HG03460 (cell line): ENCODE measurements at regions not wholly inside any gene's neighbourhood (a gene's known extent, or its start where the extent isn't known, plus 50 kb on each side); places are given as distances from the start of the nearest gene placed in this dataset.
A peak's percentile ranks its signal among the peaks of the same experiment; 100 is the strongest.

Source experiments
- ATAC-seq: cut with Tn5 transposase; IDR thresholded peaks from one replicate; pipeline ENCODE4 v1.9.1; 2021; ENCODE audit not compliant: unreplicated experiment

- no peak for ATAC-seq
Observed at GRCh38 chr9:75408391-75408790, 320.1 kb downstream of the OSTF1 start.

DNA sequence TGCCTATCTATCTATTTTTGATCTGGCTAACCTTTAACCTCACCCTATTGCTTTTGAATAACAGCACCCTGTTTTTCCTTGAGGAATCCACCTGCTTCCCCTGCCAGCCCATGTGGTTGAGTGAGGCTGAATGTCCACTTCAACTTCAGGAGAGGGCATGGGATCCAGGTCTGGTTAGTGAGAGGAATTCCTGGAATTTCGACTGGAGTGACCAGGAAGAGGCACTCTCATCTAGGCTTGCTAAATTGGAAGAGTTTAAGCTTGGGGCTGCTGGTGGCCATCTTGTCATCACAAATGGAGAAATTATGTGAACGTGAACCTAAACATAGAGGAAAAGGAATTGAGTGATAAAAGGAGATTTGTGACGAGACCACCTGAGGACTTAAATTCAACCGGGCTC, 322.1 kb downstream of the OSTF1 start:
- ATAC-seq: no peak

DNA sequence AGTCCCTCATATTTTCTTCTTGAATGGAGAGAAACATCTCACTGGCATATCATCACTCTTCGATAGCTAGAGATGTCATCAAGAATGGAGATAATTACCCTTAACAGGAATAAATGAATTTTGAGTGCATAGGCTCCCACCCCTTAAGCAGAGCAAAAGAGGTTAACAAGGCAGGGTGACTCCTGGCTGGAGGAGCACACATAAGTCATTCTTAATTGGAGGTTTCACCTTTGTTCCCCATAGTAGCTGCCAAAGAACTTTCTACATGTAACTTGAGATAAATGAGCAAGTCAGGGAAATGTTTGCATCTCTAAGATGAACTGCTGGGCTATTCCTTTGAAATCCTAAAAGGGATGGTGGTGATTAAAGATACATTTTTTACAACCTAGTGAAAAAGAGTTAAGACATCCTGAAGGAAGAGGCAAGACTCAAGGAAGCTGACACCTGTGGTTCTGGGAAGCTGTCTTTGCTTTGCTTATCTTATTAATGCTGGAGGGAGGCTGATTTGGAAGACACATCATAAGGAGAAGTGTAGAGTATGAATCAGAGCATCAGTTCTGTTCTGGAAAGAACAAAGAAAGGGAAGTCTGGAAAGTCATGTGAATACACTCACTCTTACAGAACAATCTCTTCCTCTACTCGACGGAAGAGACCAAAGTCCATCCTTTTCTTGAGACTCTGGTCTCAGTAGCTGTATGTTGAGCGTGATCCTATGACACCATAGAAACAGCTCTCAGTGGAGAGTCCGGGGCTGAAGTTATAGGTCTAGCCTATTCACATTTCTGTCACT, 326.3 kb downstream of the OSTF1 start:
- no peak for ATAC-seq

DNA sequence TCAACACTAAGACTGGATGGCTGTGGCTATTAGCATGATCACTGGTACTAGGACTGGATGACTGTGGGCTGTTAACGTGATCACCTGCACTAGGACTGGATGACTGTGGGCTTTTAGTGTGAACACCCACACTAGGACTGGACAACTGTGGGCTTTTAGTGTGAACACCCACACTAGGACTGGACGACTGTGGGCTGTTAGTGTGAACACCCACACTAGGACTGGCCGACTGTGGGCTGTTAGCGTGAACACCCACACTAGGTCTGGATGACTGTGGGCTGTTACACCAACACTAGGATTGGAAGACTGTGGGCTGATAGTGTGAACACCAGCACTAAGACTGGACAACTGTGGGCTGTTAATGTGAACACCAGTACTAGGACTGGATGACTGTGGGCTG, 329.2 kb downstream of the OSTF1 start:
- ATAC-seq: no peak

DNA sequence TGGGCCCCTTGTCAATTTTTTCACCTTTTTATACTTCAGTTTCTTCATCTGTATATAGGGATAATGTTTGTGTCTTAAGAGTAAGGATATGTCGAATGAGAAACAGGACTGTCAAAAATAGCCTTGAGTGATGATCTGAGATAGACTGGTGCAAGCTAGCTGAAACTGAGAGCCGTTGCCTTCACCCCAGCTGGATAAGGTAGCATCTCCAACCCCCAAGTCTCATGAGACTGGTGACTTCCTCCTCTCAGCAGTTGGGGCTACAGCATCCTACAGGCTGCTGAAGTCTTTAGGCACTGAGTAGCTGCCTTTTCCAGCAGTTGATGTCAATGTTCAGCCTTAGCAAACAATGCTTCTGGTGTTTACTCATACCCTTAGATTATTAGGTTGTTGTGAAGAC, 330.2 kb downstream of the OSTF1 start:
- ATAC-seq: no peak

- no peak for ATAC-seq
Observed at GRCh38 chr9:75422944-75423522, 334.7 kb downstream of the OSTF1 start.

- ATAC-seq: no peak
Observed at GRCh38 chr9:75429531-75430475, 341.5 kb downstream of the OSTF1 start.

GRCh38 chr9:75431375-75431774, 343.1 kb downstream of the OSTF1 start:
- no peak for ATAC-seq

DNA sequence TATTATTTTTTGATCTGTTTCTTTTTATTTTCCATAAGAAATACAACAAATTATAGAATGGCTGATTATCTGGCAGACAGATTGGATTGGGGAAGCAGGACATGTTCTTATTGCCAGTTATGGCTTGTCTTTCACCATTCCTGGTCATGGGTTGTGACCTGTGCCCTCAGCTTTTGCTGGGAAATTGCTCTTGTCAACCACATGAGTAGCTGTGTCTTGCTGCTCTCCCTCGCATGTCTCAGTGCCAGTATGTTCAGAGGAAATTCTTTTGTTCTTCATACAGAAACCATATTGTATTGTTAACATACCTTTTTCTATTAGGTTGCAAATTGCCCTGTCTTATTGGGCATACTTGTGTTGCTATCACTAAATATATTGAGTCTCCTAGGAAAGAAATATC, 344.1 kb downstream of the OSTF1 start:
- ATAC-seq: no peak

DNA sequence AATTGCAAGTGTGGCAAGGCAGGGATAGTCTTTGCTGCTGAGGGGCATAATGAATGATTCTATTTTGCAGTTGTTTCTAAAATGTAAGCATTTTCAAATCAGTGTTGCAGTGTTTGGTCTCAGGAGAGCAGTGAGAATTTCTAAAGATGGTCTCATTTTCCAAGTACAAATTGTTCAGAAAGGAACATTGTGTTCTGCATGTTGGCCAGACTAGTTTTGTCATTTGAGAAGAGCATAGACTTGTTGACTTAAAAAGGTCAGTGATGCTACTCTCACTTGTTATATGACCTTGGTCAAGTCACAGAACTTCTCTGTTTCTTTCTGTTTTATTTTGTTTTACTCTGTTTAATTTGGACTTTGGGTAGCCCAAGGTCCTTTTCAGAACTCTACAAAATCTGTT, 344.6 kb downstream of the OSTF1 start:
- no peak for ATAC-seq

- no peak for ATAC-seq
Observed at GRCh38 chr9:75438716-75439115, 350.4 kb downstream of the OSTF1 start.

- ATAC-seq: no peak
Observed at GRCh38 chr9:75440914-75441313, 352.6 kb downstream of the OSTF1 start.

DNA sequence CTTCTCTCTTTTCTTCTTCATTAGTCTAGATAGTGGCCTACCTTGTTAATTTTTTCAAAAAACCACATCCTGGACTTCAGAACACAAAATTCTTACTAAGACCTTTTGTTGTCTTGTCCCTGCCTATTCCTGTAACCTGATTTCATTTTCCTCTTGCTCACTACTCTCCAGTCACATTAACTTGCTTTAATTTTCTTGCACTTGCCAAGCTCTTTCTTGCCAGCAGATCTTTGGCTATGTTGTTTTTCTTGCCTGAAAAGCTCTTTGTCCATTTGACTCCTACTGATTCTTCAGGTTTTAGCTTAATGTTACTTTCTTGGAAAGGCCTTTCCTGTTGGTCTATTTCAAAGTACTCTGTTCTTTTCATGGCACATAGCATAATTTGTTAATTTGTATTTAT, 356.8 kb downstream of the OSTF1 start:
- ATAC-seq: no peak

- ATAC-seq: no peak
Observed at GRCh38 chr9:75447281-75447680, 359.0 kb downstream of the OSTF1 start.

DNA sequence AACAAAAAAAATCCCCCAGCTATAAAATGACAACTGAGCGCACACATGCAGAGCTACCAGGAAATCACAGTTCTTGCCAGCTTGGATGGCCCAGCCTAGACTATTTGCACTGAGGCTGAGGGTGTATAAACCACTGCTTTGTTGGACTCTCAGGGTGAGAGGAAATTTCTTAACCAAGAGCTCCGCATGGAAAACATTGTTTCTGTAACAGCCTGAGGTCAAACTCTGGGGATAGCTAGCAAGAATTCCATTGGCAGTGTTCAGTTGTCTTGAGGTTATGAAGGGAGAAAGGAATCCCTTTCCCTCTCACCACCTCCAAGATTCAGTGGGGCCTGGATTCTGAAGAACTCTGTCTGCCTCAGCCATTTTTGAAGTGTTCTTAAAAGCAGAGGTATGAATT, 360.0 kb downstream of the OSTF1 start:
- ATAC-seq: no peak

- no peak for ATAC-seq
Observed at GRCh38 chr9:75448955-75449354, 360.6 kb downstream of the OSTF1 start.

DNA sequence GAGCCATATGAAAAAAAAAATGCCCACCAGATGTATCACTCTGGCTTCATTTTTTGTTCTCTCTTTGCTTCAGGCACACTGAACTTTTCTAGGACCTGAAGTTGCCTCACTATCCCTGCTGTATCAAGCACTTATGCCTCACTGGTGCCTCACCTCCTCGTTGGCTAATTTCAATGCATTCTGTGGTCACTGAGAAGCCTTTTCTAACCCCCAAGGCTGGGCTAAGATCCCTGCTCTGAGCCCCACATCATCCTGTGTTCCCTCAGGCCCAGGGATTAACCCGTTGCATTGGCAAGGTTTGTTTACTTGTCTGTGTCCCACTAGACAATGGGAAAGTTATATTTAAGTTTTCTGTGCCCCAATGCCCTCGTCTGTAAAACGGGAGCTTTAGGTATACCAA, 362.7 kb downstream of the OSTF1 start:
- ATAC-seq: no peak

DNA sequence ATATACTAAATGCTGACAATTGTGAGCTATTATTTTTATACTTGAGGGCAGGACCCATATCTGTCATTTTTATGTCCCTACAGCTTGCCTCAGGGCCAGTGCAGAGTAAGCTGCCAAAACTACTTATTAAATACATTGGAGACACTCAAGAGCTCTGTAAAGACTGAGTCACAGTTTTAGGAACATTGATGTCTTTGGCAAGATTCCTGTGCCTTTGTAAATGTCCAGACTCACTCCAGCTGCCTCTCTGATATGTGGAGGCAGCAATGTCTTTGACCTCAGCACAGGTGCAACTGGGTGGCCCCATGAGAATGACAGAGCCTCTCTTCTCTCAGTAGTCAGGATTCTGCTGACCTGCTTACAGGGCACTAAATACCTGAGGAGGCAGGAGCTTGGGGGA, 363.2 kb downstream of the OSTF1 start:
- no peak for ATAC-seq

- ATAC-seq: no peak
Observed at GRCh38 chr9:75452512-75452911, 364.2 kb downstream of the OSTF1 start.

- no peak for ATAC-seq
Observed at GRCh38 chr9:75454043-75454442, 365.7 kb downstream of the OSTF1 start.

DNA sequence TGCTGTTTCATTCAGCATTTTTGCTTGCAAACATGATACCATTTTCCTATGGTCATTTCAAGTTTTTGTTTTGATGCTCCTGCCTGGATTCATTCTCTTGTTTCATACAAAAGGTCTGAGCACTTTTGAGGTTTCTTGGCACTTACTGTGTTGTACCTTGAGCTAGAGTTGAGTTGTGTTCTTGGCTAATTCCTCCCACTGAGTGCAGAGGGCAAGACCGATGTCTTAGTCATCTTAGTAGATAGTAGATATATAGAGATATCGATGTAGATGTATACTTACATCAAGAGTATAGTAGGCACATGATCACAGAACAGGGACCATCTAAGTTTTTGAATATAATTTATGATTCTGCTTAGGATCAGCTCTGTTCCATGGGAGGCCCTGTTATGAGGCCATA, 366.6 kb downstream of the OSTF1 start:
- no peak for ATAC-seq

- peak; percentile 98 for ATAC-seq
Observed at GRCh38 chr9:75455444-75455921, 367.2 kb downstream of the OSTF1 start.
